ENCODE measurements at regions not wholly inside any gene's neighbourhood (a gene's known extent, or its start where the extent isn't known, plus 50 kb on each side); places are given as distances from the start of the nearest gene placed in this dataset.

- Histone ChIP-seq H3K36me3 (ENCODE audit: control insufficient read depth, low read depth, low read length) (no peaks in the 10 kb centered on the region), H3K9ac (ENCODE audit: low read length) (no peak overlapping the region), H3K27me3 (ENCODE audit: control insufficient read depth, insufficient read depth, low read length) (no peaks in the 10 kb centered on the region), H3K4me3 (ENCODE audit: low read length) (no peak overlapping the region), H3K4me1 (ENCODE audit: control insufficient read depth, low read depth, low read length) (peaks cover 5% of the 10 kb centered on the region), H3K27ac (ENCODE audit: low read length) (no peak overlapping the region), H3K9me3 (ENCODE audit: control insufficient read depth, low read depth, low read length) (no peaks in the 10 kb centered on the region)
These were observed 136.0 kb upstream of the SIX2 start for GRCh38 chr2:45145073-45145899.

DNA sequence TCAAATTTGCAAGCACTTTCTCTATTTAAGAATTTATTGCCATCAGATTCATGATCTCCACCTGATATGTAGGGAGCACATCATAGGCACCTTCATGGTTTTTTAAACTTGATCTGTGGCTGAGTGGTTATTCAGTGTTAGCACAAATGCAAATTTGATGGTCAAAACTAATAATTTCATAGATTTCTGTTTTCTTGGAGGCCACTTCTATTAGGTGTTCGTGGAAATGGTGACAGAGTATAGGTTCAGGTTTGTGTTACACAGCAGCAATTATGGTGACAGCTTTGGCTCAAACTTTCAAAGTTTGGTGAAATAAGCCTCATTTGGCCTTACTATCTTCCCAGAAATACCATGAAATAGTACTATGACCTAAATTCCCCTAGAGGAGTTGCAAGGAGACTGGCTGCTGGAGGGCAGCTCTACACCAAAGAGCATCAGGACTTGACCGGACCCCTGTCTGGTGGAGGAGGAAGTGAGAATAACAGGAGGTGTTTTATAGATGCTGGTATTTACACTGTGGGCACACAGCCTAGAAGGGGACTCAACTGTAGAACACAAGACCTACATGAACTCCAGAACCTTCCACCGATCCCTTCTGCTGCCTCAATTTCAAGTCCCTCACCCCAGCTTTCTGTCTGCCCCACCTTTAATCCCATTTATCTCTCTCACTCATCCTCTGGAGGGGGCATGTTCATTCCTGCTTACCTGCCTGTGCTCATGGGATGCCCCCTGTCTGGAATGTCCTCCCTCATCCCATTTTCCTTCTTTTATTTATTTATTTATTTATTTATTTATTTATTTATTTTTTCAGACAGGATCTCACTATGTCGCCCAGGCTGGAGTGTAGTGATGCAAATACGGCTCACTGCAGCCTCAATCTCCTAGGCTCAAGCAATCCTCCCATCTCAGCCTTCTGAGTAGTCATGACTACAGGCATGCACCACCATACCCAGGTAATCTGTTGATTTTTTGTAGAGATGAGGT is 132.9 kb upstream of the SIX2 start:
- H3K9me3 ChIP-seq (ENCODE audit: control insufficient read depth, low read depth, low read length) = no peaks in the 10 kb centered on the region
- H3K27ac ChIP-seq (ENCODE audit: low read length) = no peak overlapping the region
- no peaks in the 10 kb centered on the region for H3K36me3 ChIP-seq (ENCODE audit: control insufficient read depth, low read depth, low read length)
- H3K4me1 ChIP-seq (ENCODE audit: control insufficient read depth, low read depth, low read length) = peaks cover 5% of the 10 kb centered on the region
- H3K27me3 ChIP-seq (ENCODE audit: control insufficient read depth, insufficient read depth, low read length) = no peaks in the 10 kb centered on the region
- no peak overlapping the region for H3K9ac ChIP-seq (ENCODE audit: low read length)
- H3K4me3 ChIP-seq (ENCODE audit: low read length) = no peak overlapping the region

DNA sequence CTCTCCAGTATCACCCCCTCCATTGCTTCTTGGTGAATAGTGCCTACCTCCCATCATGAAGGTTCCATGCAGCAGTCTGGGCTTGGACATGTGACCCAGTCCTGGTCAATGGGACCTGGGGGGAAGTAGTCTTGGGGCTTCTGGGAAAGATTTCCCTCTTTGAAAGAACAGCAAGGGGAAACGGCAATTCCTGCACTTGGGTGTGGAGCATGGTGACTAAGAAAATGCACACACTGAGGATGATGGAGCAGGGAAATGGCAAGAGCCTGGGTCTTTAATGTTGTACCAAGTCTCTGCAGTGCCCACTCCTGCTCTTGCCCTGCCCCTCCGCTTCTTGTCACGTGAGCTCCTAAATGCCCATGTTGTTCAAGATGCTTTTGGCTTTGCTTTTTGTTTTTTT is 131.4 kb upstream of the SIX2 start:
- peaks cover 5% of the 10 kb centered on the region for H3K4me1 ChIP-seq (ENCODE audit: control insufficient read depth, low read depth, low read length)
- no peak overlapping the region for H3K27ac ChIP-seq (ENCODE audit: low read length)
- no peaks in the 10 kb centered on the region for H3K27me3 ChIP-seq (ENCODE audit: control insufficient read depth, insufficient read depth, low read length)
- no peak overlapping the region for H3K4me3 ChIP-seq (ENCODE audit: low read length)
- H3K9me3 ChIP-seq (ENCODE audit: control insufficient read depth, low read depth, low read length) = no peaks in the 10 kb centered on the region
- H3K9ac ChIP-seq (ENCODE audit: low read length) = no peak overlapping the region
- no peaks in the 10 kb centered on the region for H3K36me3 ChIP-seq (ENCODE audit: control insufficient read depth, low read depth, low read length)

- H3K4me1 ChIP-seq (ENCODE audit: control insufficient read depth, low read depth, low read length) = no peaks in the 10 kb centered on the region
- no peak overlapping the region for H3K9ac ChIP-seq (ENCODE audit: low read length)
- H3K9me3 ChIP-seq (ENCODE audit: control insufficient read depth, low read depth, low read length) = no peaks in the 10 kb centered on the region
- H3K27me3 ChIP-seq (ENCODE audit: control insufficient read depth, insufficient read depth, low read length) = no peaks in the 10 kb centered on the region
- no peak overlapping the region for H3K4me3 ChIP-seq (ENCODE audit: low read length)
- H3K27ac ChIP-seq (ENCODE audit: low read length) = no peak overlapping the region
- H3K36me3 ChIP-seq (ENCODE audit: control insufficient read depth, low read depth, low read length) = no peaks in the 10 kb centered on the region
These were observed 129.7 kb upstream of the SIX2 start for GRCh38 chr2:45138904-45139303.

- H3K4me3 ChIP-seq (ENCODE audit: low read length) = no peak overlapping the region
- H3K4me1 ChIP-seq (ENCODE audit: control insufficient read depth, low read depth, low read length) = no peaks in the 10 kb centered on the region
- H3K36me3 ChIP-seq (ENCODE audit: control insufficient read depth, low read depth, low read length) = no peaks in the 10 kb centered on the region
- H3K9ac ChIP-seq (ENCODE audit: low read length) = no peak overlapping the region
- H3K27ac ChIP-seq (ENCODE audit: low read length) = no peak overlapping the region
- no peaks in the 10 kb centered on the region for H3K27me3 ChIP-seq (ENCODE audit: control insufficient read depth, insufficient read depth, low read length)
- H3K9me3 ChIP-seq (ENCODE audit: control insufficient read depth, low read depth, low read length) = no peaks in the 10 kb centered on the region
These were observed 128.9 kb upstream of the SIX2 start for GRCh38 chr2:45137966-45138695.

- no peaks in the 10 kb centered on the region for H3K4me1 ChIP-seq (ENCODE audit: control insufficient read depth, low read depth, low read length)
- no peak overlapping the region for H3K27ac ChIP-seq (ENCODE audit: low read length)
- H3K4me3 ChIP-seq (ENCODE audit: low read length) = no peak overlapping the region
- no peaks in the 10 kb centered on the region for H3K9me3 ChIP-seq (ENCODE audit: control insufficient read depth, low read depth, low read length)
- no peaks in the 10 kb centered on the region for H3K36me3 ChIP-seq (ENCODE audit: control insufficient read depth, low read depth, low read length)
- no peak overlapping the region for H3K9ac ChIP-seq (ENCODE audit: low read length)
- H3K27me3 ChIP-seq (ENCODE audit: control insufficient read depth, insufficient read depth, low read length) = no peaks in the 10 kb centered on the region
These were observed 125.5 kb upstream of the SIX2 start for GRCh38 chr2:45134726-45135125.

DNA sequence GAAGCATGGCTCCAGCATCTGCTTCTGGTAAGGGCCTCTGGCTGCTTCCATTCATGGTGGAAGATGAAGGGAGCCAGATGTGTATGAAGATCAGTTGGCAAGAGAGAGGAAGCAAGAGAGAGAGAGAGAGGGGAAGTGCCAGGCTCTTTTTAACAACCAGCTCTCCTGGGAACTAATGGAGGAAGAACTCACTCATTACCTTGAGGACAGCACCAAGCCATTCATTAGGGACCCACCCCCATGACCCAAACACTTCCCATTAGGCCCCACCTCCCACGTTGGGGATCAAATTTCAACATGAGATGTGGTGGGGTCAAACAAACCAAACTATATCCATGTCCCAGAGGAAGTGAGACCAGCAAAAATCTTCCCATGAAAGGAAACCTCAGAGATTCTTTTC is 124.8 kb upstream of the SIX2 start:
- no peaks in the 10 kb centered on the region for H3K9me3 ChIP-seq (ENCODE audit: control insufficient read depth, low read depth, low read length)
- H3K4me3 ChIP-seq (ENCODE audit: low read length) = no peak overlapping the region
- H3K9ac ChIP-seq (ENCODE audit: low read length) = no peak overlapping the region
- no peaks in the 10 kb centered on the region for H3K27me3 ChIP-seq (ENCODE audit: control insufficient read depth, insufficient read depth, low read length)
- H3K4me1 ChIP-seq (ENCODE audit: control insufficient read depth, low read depth, low read length) = no peaks in the 10 kb centered on the region
- H3K27ac ChIP-seq (ENCODE audit: low read length) = no peak overlapping the region
- H3K36me3 ChIP-seq (ENCODE audit: control insufficient read depth, low read depth, low read length) = no peaks in the 10 kb centered on the region

- H3K27me3 ChIP-seq (ENCODE audit: control insufficient read depth, insufficient read depth, low read length) = no peaks in the 10 kb centered on the region
- no peaks in the 10 kb centered on the region for H3K4me1 ChIP-seq (ENCODE audit: control insufficient read depth, low read depth, low read length)
- no peaks in the 10 kb centered on the region for H3K9me3 ChIP-seq (ENCODE audit: control insufficient read depth, low read depth, low read length)
- no peak overlapping the region for H3K9ac ChIP-seq (ENCODE audit: low read length)
- no peak overlapping the region for H3K27ac ChIP-seq (ENCODE audit: low read length)
- H3K4me3 ChIP-seq (ENCODE audit: low read length) = no peak overlapping the region
- no peaks in the 10 kb centered on the region for H3K36me3 ChIP-seq (ENCODE audit: control insufficient read depth, low read depth, low read length)
These were observed 123.3 kb upstream of the SIX2 start for GRCh38 chr2:45132551-45132950.

GRCh38 chr2:45131587-45131986 is 122.3 kb upstream of the SIX2 start:
- no peak overlapping the region for H3K27ac ChIP-seq (ENCODE audit: low read length)
- H3K4me1 ChIP-seq (ENCODE audit: control insufficient read depth, low read depth, low read length) = no peaks in the 10 kb centered on the region
- H3K9ac ChIP-seq (ENCODE audit: low read length) = no peak overlapping the region
- no peaks in the 10 kb centered on the region for H3K27me3 ChIP-seq (ENCODE audit: control insufficient read depth, insufficient read depth, low read length)
- no peaks in the 10 kb centered on the region for H3K9me3 ChIP-seq (ENCODE audit: control insufficient read depth, low read depth, low read length)
- H3K4me3 ChIP-seq (ENCODE audit: low read length) = no peak overlapping the region
- H3K36me3 ChIP-seq (ENCODE audit: control insufficient read depth, low read depth, low read length) = no peaks in the 10 kb centered on the region

- no peaks in the 10 kb centered on the region for H3K4me1 ChIP-seq (ENCODE audit: control insufficient read depth, low read depth, low read length)
- H3K9ac ChIP-seq (ENCODE audit: low read length) = no peak overlapping the region
- no peak overlapping the region for H3K27ac ChIP-seq (ENCODE audit: low read length)
These were observed 121.5 kb upstream of the SIX2 start for GRCh38 chr2:45130736-45131135.

GRCh38 chr2:45128580-45128997 is 119.3 kb upstream of the SIX2 start:
- no peak overlapping the region for H3K4me3 ChIP-seq (ENCODE audit: low read length)
- H3K9ac ChIP-seq (ENCODE audit: low read length) = no peak overlapping the region
- H3K27me3 ChIP-seq (ENCODE audit: control insufficient read depth, insufficient read depth, low read length) = no peaks in the 10 kb centered on the region
- H3K27ac ChIP-seq (ENCODE audit: low read length) = no peak overlapping the region
- no peaks in the 10 kb centered on the region for H3K36me3 ChIP-seq (ENCODE audit: control insufficient read depth, low read depth, low read length)
- no peaks in the 10 kb centered on the region for H3K4me1 ChIP-seq (ENCODE audit: control insufficient read depth, low read depth, low read length)
- H3K9me3 ChIP-seq (ENCODE audit: control insufficient read depth, low read depth, low read length) = no peaks in the 10 kb centered on the region

More at GRCh38 chr2:45130736-45131135, 121.5 kb upstream of the SIX2 start:
- no peak overlapping the region for H3K4me3 ChIP-seq (ENCODE audit: low read length)
- no peaks in the 10 kb centered on the region for H3K9me3 ChIP-seq (ENCODE audit: control insufficient read depth, low read depth, low read length)
- no peaks in the 10 kb centered on the region for H3K27me3 ChIP-seq (ENCODE audit: control insufficient read depth, insufficient read depth, low read length)
- no peaks in the 10 kb centered on the region for H3K36me3 ChIP-seq (ENCODE audit: control insufficient read depth, low read depth, low read length)
